GM23338 (cell line): ENCODE measurements at regions not wholly inside any gene's neighbourhood (a gene's known extent, or its start where the extent isn't known, plus 50 kb on each side); places are given as distances from the start of the nearest gene placed in this dataset.

Experiments
- ATAC-seq: fragments of 200-7000 bp; cut with Tn5 transposase; 3 replicates; pipeline ENCODE4 v1.9.1; 2020
- DNase-seq: peaks from one replicate; pipeline ENCODE4 v3.0.0-alpha.2; 2015; ENCODE audit warnings: low spot score
- H2AFZ ChIP-seq: fragments of 200-600 bp; sonication (generic); 2 replicates; pipeline ENCODE4 v1.8.0; 2016; ENCODE audit warnings: antibody characterized with exemption, mild to moderate bottlenecking, moderate library complexity
- H3F3A ChIP-seq: fragments of 200-600 bp; sonication (generic); replicated peaks from 2 replicates; pipeline ENCODE4 v1.8.0; 2017; ENCODE audit warnings: antibody characterized with exemption, mixed run types, low read depth
- H3K27ac ChIP-seq: fragments of 200-600 bp; sonication (generic); 2 replicates; pipeline ENCODE4 v1.6.1; 2016; ENCODE audit warnings: low read depth
- H3K27me3 ChIP-seq: fragments of 200-600 bp; sonication (generic); 2 replicates; pipeline ENCODE4 v1.8.0; 2016; ENCODE audit warnings: mild to moderate bottlenecking, mixed run types, moderate library complexity; ENCODE audit not compliant: insufficient read depth
- H3K36me3 ChIP-seq: fragments of 200-600 bp; sonication (generic); 2 replicates; pipeline ENCODE4 v1.8.0; 2016; ENCODE audit warnings: mild to moderate bottlenecking; ENCODE audit not compliant: insufficient read depth
- H3K4me1 ChIP-seq: fragments of 200-600 bp; sonication (generic); 2 replicates; pipeline ENCODE4 v1.8.0; 2016; ENCODE audit warnings: mild to moderate bottlenecking, moderate library complexity; ENCODE audit not compliant: insufficient read depth
- H3K4me2 ChIP-seq: fragments of 200-600 bp; sonication (generic); 2 replicates; pipeline ENCODE4 v1.7.1; 2017; ENCODE audit warnings: mixed run types
- H3K4me3 ChIP-seq: fragments of 200-600 bp; sonication (generic); 2 replicates; pipeline ENCODE4 v1.6.1; 2016; ENCODE audit warnings: mixed run types
- H3K79me2 ChIP-seq: fragments of 200-600 bp; sonication (generic); replicated peaks from 2 replicates; pipeline ENCODE4 v1.8.0; 2017; ENCODE audit warnings: mild to moderate bottlenecking; ENCODE audit not compliant: insufficient read depth
- H3K9me2 ChIP-seq: fragments of 200-600 bp; sonication (generic); 2 replicates; pipeline ENCODE4 v1.8.0; 2017; ENCODE audit not compliant: insufficient read depth
- H4K20me1 ChIP-seq: fragments of 200-600 bp; sonication (generic); replicated peaks from 2 replicates; pipeline ENCODE4 v1.8.0; 2017; ENCODE audit warnings: mild to moderate bottlenecking; ENCODE audit not compliant: insufficient read depth
- H3K27ac Mint-ChIP-seq: 2 replicates; pipeline ENCODE4 v1.8.0; 2020; ENCODE audit warnings: inconsistent platforms, mild to moderate bottlenecking, moderate library complexity, mixed read lengths
- H3K27me3 Mint-ChIP-seq: 3 replicates; pipeline ENCODE4 v1.8.0; 2022; ENCODE audit warnings: low read depth, mild to moderate bottlenecking, moderate library complexity, mixed read lengths, inconsistent platforms; ENCODE audit not compliant: insufficient read depth, poor library complexity
- H3K36me3 Mint-ChIP-seq: 3 replicates; pipeline ENCODE4 v1.8.0; 2021; ENCODE audit warnings: low read depth, mild to moderate bottlenecking, inconsistent platforms, moderate library complexity, mixed read lengths
- H3K4me1 Mint-ChIP-seq: 3 replicates; pipeline ENCODE4 v1.8.0; 2020; ENCODE audit warnings: mild to moderate bottlenecking, inconsistent platforms, mixed read lengths
- H3K4me3 Mint-ChIP-seq: 3 replicates; pipeline ENCODE4 v1.8.0; 2021; ENCODE audit warnings: moderate library complexity, mild to moderate bottlenecking, inconsistent platforms, mixed read lengths
- H3K9me3 Mint-ChIP-seq: 3 replicates; pipeline ENCODE4 v1.8.0; 2020; ENCODE audit warnings: moderate library complexity, mild to moderate bottlenecking, inconsistent platforms, mixed read lengths
- CREB1 ChIP-seq: fragments of 250-450 bp; sonication (Bioruptor Pico); IDR thresholded peaks from 2 replicates; pipeline ENCODE4 v1.5.0; 2020; ENCODE audit warnings: low read depth, mild to moderate bottlenecking, moderate library complexity
- CTCF ChIP-seq, 2 experiments: fragments of 200-600 bp in 1 of 2; sonication (generic) in 1 of 2; conservative IDR thresholded peaks; 2 replicates each; pipeline versions ENCODE4 v1.5.1 to v1.6.1; 2016 to 2017; ENCODE audit warnings: antibody characterized with exemption in 2 of 2, low read depth in 2 of 2, mild to moderate bottlenecking in 2 of 2, moderate library complexity in 1 of 2
- ETS1 ChIP-seq: IDR thresholded peaks from 2 replicates; pipeline ENCODE4 v1.6.1; 2016; ENCODE audit warnings: antibody characterized with exemption
- EZH2 ChIP-seq: fragments of 200-600 bp; sonication (generic); IDR thresholded peaks from one replicate; pipeline ENCODE4 v1.8.0; 2017; ENCODE audit warnings: antibody characterized with exemption, mild to moderate bottlenecking, low read depth; ENCODE audit not compliant: unreplicated experiment
- EZH2phosphoT487 ChIP-seq: fragments of 200-600 bp; sonication (generic); IDR thresholded peaks from one replicate; pipeline ENCODE4 v1.8.1; 2018; ENCODE audit warnings: antibody characterized with exemption; ENCODE audit not compliant: unreplicated experiment
- JUNB ChIP-seq: IDR thresholded peaks from one replicate; pipeline ENCODE4 v1.6.1; 2016; ENCODE audit warnings: antibody characterized with exemption; ENCODE audit not compliant: unreplicated experiment
- NANOG ChIP-seq: IDR thresholded peaks from 2 replicates; pipeline ENCODE4 v1.6.1; 2016; ENCODE audit warnings: antibody characterized with exemption, borderline replicate concordance
- POLR2AphosphoS5 ChIP-seq: IDR thresholded peaks from 2 replicates; pipeline ENCODE4 v1.6.1; 2016; ENCODE audit warnings: antibody characterized with exemption, low read depth
- REST ChIP-seq: IDR thresholded peaks from one replicate; pipeline ENCODE4 v1.6.1; 2018; ENCODE audit warnings: antibody characterized with exemption; ENCODE audit not compliant: unreplicated experiment
- STAT1 ChIP-seq: IDR thresholded peaks from one replicate; pipeline ENCODE4 v1.6.1; 2016; ENCODE audit warnings: antibody characterized with exemption; ENCODE audit not compliant: unreplicated experiment
- ZNF114 ChIP-seq: fragments of 250-450 bp; sonication (Bioruptor Pico); IDR thresholded peaks from 2 replicates; pipeline ENCODE4 v1.5.0; 2020; ENCODE audit warnings: mild to moderate bottlenecking, moderate library complexity
- ZNF462 ChIP-seq: fragments of 250-450 bp; sonication (Bioruptor Pico); IDR thresholded peaks from 2 replicates; pipeline ENCODE4 v1.5.0; 2020; ENCODE audit warnings: mild to moderate bottlenecking, moderate library complexity

DNA sequence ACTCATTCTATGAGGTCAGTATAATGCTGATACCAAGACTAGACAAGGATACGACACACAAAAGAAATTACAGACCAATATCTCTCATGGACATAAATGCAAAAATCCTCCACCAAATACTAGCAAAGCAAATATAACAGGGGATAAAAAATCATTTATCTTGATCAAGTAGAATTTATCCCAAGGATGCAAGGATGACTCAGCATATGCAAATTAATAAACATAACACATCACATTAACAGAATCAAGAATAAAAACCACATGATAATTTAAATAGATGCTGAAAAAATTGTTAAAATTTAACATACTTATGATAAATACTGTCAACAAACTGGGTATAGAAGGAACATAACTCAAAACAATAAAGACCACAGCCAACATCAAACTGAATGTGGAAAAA, 69.4 kb upstream of the GABRA2 start:
- no peak overlapping the region for H3K4me2 ChIP-seq
- no peaks in the 10 kb centered on the region for H4K20me1 ChIP-seq
- H3K36me3 ChIP-seq: no peaks in the 10 kb centered on the region
- no peak overlapping the region for H3K4me3 ChIP-seq
- peak overlapping the region; percentile 35; the same call in 1 of the 2 replicates for H2AFZ ChIP-seq
- H3K4me1 Mint-ChIP-seq: no peaks in the 10 kb centered on the region
- H3K9me2 ChIP-seq: peaks cover 5% of the 10 kb centered on the region; the same call in 1 of the 2 replicates
- no peak overlapping the region for H3K27ac Mint-ChIP-seq
- H3K27ac ChIP-seq: no peak overlapping the region
- no peaks in the 10 kb centered on the region for H3K79me2 ChIP-seq
- peaks cover 17% of the 10 kb centered on the region; the same call in 2 of the 3 replicates for H3K36me3 Mint-ChIP-seq
- H3K4me3 Mint-ChIP-seq: no peak overlapping the region
- H3F3A ChIP-seq: no peaks in the 10 kb centered on the region
- no peaks in the 10 kb centered on the region for H3K27me3 ChIP-seq
- TF ChIP-seq NANOG (no peak), CREB1 (CRISPR knock-in tag) (no peak), ZNF114 (no peak), EZH2 (no peak), ETS1 (no peak), POLR2AphosphoS5 (no peak), EZH2phosphoT487 (no peak), CTCF (conservative IDR thresholded peaks at IDR 0.05; ENCODE audit: low read depth in 2 of 2) (no peak), ZNF462 (CRISPR knock-in tag) (no peak), STAT1 (no peak), JUNB (no peak), REST (no peak)
- ATAC-seq: no peak
- H3K9me3 Mint-ChIP-seq: peaks cover 82% of the 10 kb centered on the region
- DNase-seq: no peak
- no peaks in the 10 kb centered on the region for H3K27me3 Mint-ChIP-seq
- H3K4me1 ChIP-seq: no peaks in the 10 kb centered on the region
